ENCODE measurements at regions not wholly inside any gene's neighbourhood (a gene's known extent, or its start where the extent isn't known, plus 50 kb on each side); places are given as distances from the start of the nearest gene placed in this dataset.
"Not testable (repeated sequence)": the region's sequence is repeated elsewhere in the genome, so short reads cannot be mapped to it uniquely, and the experiment has no call there.

DNA sequence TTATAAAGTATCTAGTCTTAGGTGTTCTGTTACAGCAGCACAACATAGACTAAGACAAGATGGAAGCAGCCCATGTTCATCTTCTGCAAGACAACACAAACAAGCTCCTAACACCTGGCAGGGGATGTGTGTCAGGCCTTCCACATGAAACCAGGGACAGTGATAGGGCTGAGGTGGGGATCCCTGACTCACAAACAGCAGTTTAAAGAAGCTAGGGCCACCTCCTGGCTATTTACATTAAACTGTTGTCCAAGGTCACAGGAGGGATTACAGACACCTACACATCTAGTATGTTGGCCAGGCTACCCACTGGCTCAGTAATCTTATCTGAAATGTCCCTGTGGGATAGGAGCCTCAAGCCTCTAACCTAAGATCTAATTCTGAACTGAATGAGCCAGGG is 211.3 kb downstream of the MINAR1 start:
- Histone ChIP-seq H3K27me3 (no peaks in the 10 kb centered on the region; the same call in 1 of the 2 replicates), H3K27ac (no peak overlapping the region), H3K4me1 (no peaks in the 10 kb centered on the region), H3K9me3 (replicated peaks) (no peaks in the 10 kb centered on the region), H3K36me3 (no peaks in the 10 kb centered on the region), H3K4me3 (no peak overlapping the region)
- no peak for DNase-seq

DNA sequence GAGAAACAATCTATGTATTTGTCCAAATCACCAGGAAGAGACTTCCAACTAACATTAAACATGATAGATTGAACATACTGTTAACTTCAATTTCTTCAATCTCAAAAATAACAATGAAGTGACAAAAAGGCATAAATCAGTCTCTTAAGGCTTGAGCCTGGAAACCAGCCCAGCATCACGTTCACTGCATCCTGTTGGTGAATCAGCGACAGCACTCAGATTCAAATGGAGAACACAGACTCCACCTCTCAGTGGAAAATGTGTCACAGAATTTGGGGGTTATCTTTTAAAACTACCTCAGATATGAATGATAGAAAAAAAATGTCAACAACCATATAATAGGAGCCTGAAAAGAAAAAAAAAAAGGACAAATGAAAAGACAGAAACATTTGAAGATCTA is 212.0 kb downstream of the MINAR1 start:
- Histone ChIP-seq H3K27me3 (no peaks in the 10 kb centered on the region; the same call in 1 of the 2 replicates), H3K27ac (no peak overlapping the region), H3K4me1 (no peaks in the 10 kb centered on the region), H3K36me3 (no peaks in the 10 kb centered on the region), H3K4me3 (no peak overlapping the region), H3K9me3 (replicated peaks) (no peaks in the 10 kb centered on the region)
- no peak for DNase-seq

DNA sequence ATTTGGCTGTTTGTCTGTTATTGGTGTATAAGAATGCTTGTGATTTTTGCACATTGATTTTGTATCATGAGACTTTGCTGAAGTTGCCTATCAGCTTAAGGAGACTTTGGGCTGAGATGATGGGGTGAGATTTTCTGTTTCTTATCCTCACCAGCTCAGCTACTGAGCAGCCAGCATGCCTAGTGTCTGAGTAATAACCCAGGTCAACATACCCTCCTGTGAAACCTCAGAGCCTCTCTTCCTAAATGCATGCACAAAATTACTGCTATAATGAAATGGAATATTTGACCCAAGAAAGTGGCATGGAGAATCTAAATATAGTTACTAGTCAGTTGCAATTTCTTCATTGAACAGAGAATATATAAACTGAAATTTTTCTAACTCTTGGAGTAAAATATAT is 220.8 kb downstream of the MINAR1 start:
- not testable (repeated sequence) for H3K4me1 ChIP-seq; H3K27me3 ChIP-seq; DNase-seq; H3K9me3 ChIP-seq (replicated peaks); H3K27ac ChIP-seq; H3K4me3 ChIP-seq; H3K36me3 ChIP-seq

DNA sequence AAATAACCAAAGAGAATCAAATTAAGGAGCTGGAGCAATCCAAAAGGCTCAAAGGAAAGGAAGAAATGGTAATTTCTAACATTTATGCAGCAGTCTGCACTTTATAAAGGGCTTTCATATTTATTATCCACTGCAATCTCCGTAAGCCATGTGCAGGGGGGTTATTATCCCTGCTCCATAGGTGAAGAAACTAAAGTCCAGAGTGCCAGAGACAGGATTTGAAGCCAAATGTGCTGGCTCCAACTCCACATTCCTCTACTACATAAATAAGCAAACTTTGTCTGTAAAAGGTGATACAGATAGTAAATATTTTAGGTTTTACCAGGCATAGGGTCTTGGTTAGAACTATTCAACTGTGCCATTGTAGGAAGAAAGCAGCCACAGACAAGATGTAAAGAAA is 221.4 kb downstream of the MINAR1 start:
- Histone ChIP-seq H3K27me3 (no peaks in the 10 kb centered on the region), H3K4me3 (no peak overlapping the region), H3K27ac (no peak overlapping the region), H3K9me3 (replicated peaks) (no peaks in the 10 kb centered on the region), H3K36me3 (no peaks in the 10 kb centered on the region), H3K4me1 (no peaks in the 10 kb centered on the region)
- no peak for DNase-seq

DNA sequence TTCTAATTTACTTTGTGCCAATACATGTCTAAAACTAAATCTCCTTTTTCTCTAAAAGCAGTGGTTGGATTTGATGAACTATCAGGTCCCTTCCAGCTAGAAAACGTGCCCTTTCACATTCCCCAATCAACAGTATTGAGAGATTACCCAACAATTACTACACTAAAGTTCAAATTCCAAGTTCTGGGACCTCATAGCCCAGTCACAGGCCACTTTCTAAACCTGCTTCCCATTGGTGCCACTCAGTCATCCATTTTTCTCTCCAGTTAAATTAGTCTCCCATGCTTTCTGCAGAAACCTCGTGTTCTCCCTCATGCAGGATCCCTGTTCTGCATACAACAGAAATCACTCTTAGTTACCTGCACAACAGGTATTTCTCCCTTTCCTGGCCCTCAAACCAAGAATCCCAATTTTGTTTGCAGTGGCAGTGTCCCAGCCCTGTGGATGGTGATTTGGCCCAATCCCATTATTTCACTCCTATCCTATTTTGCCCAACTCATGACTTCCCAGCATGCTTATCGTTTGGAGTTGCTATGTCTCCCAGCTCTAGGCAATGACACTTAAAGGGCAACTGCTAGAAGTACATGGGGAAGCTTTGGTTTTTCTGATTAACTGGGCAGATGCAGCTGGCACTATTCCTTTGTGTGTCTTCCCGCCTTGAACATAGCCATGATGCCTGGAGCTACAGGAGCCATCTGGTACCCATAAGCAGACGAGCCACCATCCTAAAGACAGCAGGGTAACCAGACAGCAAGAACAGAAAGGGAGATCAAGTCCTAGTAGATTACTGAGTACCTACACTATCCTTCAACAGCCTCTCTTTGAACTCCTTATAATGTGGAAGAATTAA is 224.2 kb downstream of the MINAR1 start:
- DNase-seq, result no peak
- Histone ChIP-seq H3K9me3 (replicated peaks) (no peaks in the 10 kb centered on the region), H3K27me3 (no peaks in the 10 kb centered on the region), H3K4me3 (no peak overlapping the region), H3K4me1 (no peaks in the 10 kb centered on the region), H3K36me3 (no peaks in the 10 kb centered on the region), H3K27ac (no peak overlapping the region)

DNA sequence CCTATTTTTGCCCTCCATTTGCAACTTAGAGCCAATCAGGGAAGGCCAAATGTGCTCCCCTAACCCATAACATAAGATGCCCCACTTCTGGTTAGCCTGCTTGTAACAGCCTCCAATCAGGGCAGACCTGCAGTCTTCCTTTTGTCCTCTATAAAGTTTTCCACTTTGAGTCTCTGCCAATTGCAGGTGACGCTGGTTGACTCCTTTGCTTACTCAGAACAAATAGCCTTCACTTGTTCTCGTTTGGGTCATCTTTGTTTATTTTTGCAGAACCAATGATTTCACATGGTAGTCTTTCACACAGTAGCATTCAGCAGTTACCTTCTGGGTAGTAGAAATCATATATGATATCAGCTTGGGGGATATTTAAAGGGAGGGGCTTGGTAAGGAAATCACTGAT is 225.6 kb downstream of the MINAR1 start:
- no peaks in the 10 kb centered on the region for H3K4me1 ChIP-seq
- H3K4me3 ChIP-seq, result no peak overlapping the region
- no peaks in the 10 kb centered on the region for H3K36me3 ChIP-seq
- no peaks in the 10 kb centered on the region for H3K9me3 ChIP-seq (replicated peaks)
- no peaks in the 10 kb centered on the region for H3K27me3 ChIP-seq
- H3K27ac ChIP-seq, result no peak overlapping the region
- no peak for DNase-seq

DNA sequence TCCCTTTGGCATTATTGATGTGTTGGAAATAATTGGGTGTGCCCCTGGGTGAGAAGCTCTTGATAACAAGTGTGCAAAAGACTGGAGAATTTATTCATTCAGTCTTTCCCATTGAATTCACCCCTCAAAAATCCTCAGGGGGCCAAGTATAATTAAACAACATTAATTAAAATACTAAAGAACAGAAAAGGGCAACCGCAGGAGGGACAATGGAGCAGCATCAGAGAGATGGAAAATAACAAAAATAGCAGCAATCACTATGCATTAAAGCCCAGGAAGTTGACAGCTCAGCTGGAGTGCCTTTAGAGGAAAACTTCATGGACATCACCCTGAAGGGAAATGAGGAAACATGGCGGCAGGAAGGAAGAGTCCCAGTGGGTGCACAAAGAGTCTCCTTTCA is 227.6 kb downstream of the MINAR1 start:
- H3K36me3 ChIP-seq, result no peaks in the 10 kb centered on the region

DNA sequence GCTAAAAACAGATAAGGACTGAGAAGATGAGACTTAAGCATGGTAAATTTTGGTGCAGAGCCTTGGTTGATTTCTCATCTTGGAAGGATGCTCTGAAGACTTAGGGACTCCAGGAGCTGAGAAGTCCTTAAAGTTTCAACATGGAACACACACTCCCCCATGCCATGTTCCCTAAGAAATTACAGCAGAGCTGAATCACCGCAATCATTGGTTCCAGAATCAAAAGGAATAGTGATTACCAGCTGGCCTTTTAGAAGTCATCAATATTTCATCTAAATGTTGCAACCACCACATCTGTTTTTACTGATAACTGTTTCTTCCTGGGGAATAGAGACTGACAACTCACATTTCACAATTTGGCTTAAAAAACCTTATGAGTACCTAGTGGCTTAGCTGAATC is 229.3 kb downstream of the MINAR1 start:
- H3K4me1 ChIP-seq, result no peaks in the 10 kb centered on the region
- no peaks in the 10 kb centered on the region for H3K27me3 ChIP-seq
- no peaks in the 10 kb centered on the region for H3K9me3 ChIP-seq (replicated peaks)
- no peak for DNase-seq
- no peak overlapping the region for H3K27ac ChIP-seq
- no peak overlapping the region for H3K4me3 ChIP-seq
- H3K36me3 ChIP-seq, result no peaks in the 10 kb centered on the region

More for the DNA sequence above, 227.6 kb downstream of the MINAR1 start:
- Histone ChIP-seq H3K9me3 (replicated peaks) (no peaks in the 10 kb centered on the region), H3K27ac (no peak overlapping the region), H3K4me3 (no peak overlapping the region), H3K27me3 (no peaks in the 10 kb centered on the region), H3K4me1 (no peaks in the 10 kb centered on the region)
- no peak for DNase-seq

DNA sequence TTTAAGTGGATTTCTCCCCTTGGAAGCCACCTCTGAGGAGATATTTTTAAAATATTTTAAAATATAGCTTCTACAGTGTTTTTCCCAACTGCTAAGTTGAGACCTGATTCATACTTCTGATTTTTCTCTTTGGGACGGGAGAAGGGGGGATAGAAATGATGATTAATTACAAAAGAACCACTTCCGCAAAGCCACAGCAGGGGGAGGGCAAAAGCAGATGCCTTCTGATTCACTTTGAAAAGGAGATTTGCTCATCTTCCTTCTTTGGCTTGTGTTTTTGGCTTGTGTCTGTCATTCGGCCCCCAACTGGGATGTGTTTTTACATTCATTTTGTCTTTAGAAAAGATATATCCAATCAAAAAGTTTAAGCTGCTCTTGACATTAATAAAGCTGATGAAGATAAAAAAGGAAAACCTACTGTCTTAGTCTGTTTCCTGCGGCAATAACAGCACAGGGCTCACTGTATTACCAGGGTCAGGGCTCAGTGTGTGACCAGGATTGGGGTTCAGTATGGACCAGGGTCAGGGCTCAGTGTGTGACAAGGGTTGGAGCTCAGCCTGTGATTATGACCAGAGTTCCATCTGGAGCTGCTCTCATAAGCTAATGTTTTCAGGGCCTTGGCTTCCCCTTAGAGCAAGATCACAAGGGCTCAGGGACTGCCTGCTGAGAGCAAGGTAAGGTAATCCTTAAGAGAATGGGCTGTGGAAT is 223.2 kb downstream of the MTHFS start:
- no peaks in the 10 kb centered on the region for H3K27me3 ChIP-seq
- DNase-seq, result no peak
- H3K27ac ChIP-seq, result no peak overlapping the region
- H3K4me3 ChIP-seq, result no peak overlapping the region
- H3K9me3 ChIP-seq (replicated peaks), result no peaks in the 10 kb centered on the region
- no peaks in the 10 kb centered on the region for H3K4me1 ChIP-seq
- H3K36me3 ChIP-seq, result no peaks in the 10 kb centered on the region

DNA sequence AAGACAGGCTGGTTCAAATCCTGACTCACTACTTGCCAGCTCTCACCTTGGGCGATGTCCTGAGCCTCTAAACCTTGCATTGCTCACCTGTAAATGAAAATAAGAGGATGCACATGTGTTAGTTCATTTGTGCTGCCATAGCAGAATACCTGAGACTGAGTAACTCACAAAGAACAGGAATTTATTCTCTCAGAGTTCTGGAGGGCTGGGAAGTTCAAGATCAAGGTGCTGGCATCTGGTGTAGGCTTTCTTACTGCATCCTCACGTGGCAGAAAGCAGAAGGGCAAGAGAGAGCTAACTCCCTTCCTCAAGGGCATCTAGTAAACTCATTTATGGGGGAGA is 222.7 kb downstream of the MTHFS start:
- Histone ChIP-seq H3K27ac (no peak overlapping the region), H3K27me3 (no peaks in the 10 kb centered on the region), H3K36me3 (no peaks in the 10 kb centered on the region), H3K4me3 (no peak overlapping the region), H3K9me3 (replicated peaks) (no peaks in the 10 kb centered on the region), H3K4me1 (no peaks in the 10 kb centered on the region)
- DNase-seq, result no peak

DNA sequence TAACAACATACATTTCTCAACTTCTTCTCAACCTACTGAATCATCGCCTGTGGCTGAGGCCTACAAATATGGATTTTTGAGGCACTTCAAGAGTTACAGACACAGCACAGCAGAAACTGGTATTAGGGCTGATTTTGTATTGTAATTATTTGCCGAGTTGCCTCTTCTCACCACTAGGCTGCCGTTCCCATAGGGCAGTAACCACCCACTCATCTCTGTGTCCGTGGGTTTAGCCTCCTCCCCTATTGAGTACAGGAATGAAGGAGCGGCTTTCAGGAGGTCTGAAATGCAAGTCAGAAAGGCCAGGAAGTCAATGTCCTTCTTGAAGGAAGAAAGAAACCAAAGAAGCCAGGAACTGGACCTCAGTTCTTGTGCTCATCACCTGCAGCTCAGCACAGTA is 220.8 kb downstream of the MTHFS start:
- H3K4me1 ChIP-seq, result no peaks in the 10 kb centered on the region
- DNase-seq, result no peak
- H3K27me3 ChIP-seq, result no peaks in the 10 kb centered on the region

DNA sequence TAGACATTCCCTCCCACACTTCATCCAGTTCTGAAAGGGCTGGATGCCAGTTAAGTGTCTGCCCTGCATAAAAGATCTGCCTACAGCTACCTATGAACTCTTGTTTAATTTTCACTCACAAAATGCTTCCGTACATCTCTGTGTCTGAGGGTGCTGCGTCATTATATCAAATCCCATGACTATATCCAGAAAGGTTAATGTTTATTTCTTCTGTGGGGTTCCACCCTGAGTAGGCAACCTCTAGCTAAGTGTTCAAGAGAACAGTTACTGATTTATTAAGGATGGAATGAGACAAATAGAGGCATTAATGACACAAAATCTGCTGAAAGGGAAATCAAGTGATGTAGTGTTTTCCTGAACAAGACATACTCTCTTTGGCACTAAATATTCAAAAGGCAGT is 220.2 kb downstream of the MTHFS start:
- H3K27ac ChIP-seq, result no peak overlapping the region
- no peaks in the 10 kb centered on the region for H3K27me3 ChIP-seq
- H3K9me3 ChIP-seq (replicated peaks), result no peaks in the 10 kb centered on the region
- no peaks in the 10 kb centered on the region for H3K4me1 ChIP-seq
- DNase-seq, result no peak
- H3K36me3 ChIP-seq, result no peaks in the 10 kb centered on the region
- no peak overlapping the region for H3K4me3 ChIP-seq

More for the DNA sequence above, 220.8 kb downstream of the MTHFS start:
- H3K36me3 ChIP-seq, result no peaks in the 10 kb centered on the region
- no peak overlapping the region for H3K27ac ChIP-seq
- H3K4me3 ChIP-seq, result no peak overlapping the region
- H3K9me3 ChIP-seq (replicated peaks), result no peaks in the 10 kb centered on the region

DNA sequence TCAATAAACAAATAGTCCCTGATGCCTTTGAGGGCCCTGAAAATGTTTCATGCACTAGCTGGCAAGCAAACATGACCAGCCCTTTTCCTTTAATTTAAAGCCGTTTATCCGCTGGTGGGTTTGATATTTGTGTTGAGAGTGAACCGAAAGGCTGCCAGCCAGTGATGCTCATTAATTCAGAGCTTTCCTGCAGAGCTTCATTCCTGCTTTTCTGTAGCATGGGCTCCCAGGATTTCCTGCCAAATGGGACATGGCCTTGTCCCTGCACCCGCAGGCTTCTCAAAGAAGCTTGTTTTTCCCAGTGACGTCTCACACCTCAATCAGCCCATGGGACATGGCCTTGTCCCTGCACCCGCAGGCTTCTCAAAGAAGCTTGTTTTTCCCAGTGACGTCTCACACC is 219.6 kb downstream of the MTHFS start:
- no peak for DNase-seq
- H3K27ac ChIP-seq, result no peak overlapping the region
- H3K27me3 ChIP-seq, result no peaks in the 10 kb centered on the region
- no peaks in the 10 kb centered on the region for H3K36me3 ChIP-seq
- no peaks in the 10 kb centered on the region for H3K9me3 ChIP-seq (replicated peaks)
- H3K4me3 ChIP-seq, result no peak overlapping the region
- no peaks in the 10 kb centered on the region for H3K4me1 ChIP-seq

DNA sequence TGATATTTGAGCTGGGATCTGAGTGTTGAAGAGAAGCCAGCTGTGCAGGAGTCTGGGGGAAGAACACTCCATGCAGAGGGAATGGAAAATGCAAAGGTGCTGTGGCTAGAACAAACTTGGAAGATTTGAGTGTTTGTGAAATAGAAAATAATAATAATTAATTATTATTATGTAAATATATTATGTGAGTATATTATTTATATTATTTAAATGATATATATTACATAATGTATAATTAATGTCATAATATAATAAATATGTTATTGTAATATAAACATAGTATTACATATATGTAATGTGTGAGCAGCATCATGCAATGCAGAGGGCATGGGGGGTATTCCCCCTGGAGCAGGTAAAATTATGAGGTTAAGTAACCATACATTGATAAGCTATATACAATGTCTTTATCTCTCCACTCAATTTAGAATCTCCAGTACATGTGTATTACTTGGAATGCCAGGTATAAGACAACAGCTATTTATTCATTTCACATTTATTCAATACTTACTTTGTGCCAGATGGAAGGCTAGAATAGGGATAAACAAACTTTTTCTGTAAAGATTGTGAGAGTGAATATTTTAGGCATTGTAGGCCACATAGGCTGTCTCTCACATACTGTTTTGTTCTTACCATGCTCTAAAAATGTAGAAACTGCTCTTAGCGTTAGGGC is 218.6 kb downstream of the MTHFS start:
- H3K4me3 ChIP-seq, result no peak overlapping the region
- no peak for DNase-seq
- no peaks in the 10 kb centered on the region for H3K27me3 ChIP-seq
- H3K9me3 ChIP-seq (replicated peaks), result no peaks in the 10 kb centered on the region
- H3K4me1 ChIP-seq, result no peaks in the 10 kb centered on the region
- H3K27ac ChIP-seq, result no peak overlapping the region
- no peaks in the 10 kb centered on the region for H3K36me3 ChIP-seq

DNA sequence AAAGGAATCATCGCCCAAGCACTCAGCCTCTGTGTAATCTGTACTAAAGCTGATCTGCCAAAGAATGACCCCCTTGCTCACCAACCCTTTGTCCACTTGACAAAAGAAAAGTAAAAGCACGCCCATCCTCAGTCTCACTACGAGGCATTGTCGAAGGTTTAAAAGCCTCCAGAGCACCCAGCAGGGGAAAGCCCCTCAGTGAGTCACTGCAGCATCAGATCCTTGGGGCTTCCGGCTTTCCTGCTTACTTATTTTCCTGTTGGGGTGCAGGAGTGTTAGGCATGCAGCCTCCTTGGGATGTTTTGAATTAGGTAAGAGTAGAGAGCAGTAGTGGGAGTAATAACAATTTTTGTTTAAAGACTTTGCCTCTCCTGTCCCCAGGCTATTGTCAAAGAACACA is 216.1 kb downstream of the MTHFS start:
- no peaks in the 10 kb centered on the region for H3K4me1 ChIP-seq
- no peaks in the 10 kb centered on the region for H3K36me3 ChIP-seq
- H3K27me3 ChIP-seq, result no peaks in the 10 kb centered on the region; the same call in 1 of the 2 replicates
- H3K4me3 ChIP-seq, result no peak overlapping the region
- DNase-seq, result no peak
- no peak overlapping the region for H3K27ac ChIP-seq
- no peaks in the 10 kb centered on the region for H3K9me3 ChIP-seq (replicated peaks)

Measured in SJCRH30 (cell line).